Upper lobe of right lung (tissue), 1 donor: ENCODE measurements at regions not wholly inside any gene's neighbourhood (a gene's known extent, or its start where the extent isn't known, plus 50 kb on each side); places are given as distances from the start of the nearest gene placed in this dataset.

Experiments
- ATAC-seq: fragments of 200-7000 bp; cut with Tn5 transposase; one replicate; pipeline ENCODE4 v1.9.1; 2020; ENCODE audit warnings: mild to moderate bottlenecking, moderate library complexity
- DNase-seq: peaks from one replicate; pipeline ENCODE4 v3.0.0-alpha.2; 2020
- H3K27ac ChIP-seq: fragments of 200-600 bp; one replicate; pipeline ENCODE4 v1.8.0; 2022
- H3K27me3 ChIP-seq: fragments of 200-600 bp; one replicate; pipeline ENCODE4 v1.8.0; 2022; ENCODE audit warnings: mild to moderate bottlenecking
- H3K36me3 ChIP-seq: fragments of 200-600 bp; one replicate; pipeline ENCODE4 v1.8.0; 2022
- H3K4me1 ChIP-seq: fragments of 200-600 bp; one replicate; pipeline ENCODE4 v1.8.0; 2022
- H3K4me3 ChIP-seq: fragments of 200-600 bp; one replicate; pipeline ENCODE4 v1.8.0; 2022; ENCODE audit warnings: mild to moderate bottlenecking
- H3K9me3 ChIP-seq: fragments of 200-600 bp; one replicate; pipeline ENCODE4 v1.8.0; 2022
- CTCF ChIP-seq: fragments of 200-600 bp; IDR thresholded peaks from one replicate; pipeline ENCODE4 v1.8.0; 2022; ENCODE audit warnings: antibody characterized with exemption
- intact Hi-C: fragments of 100-400 bp; cut with DNase I; formaldehyde crosslinking; loops from one replicate; pipeline ENCODE4 v1.11.0; 2022
- donor health status: DM: no; HTN: yes; CAD: no; lungs with severe emphysema.

- intact Hi-C loops = no loop called here
- H3K9me3 ChIP-seq = no peaks in the 10 kb centered on the region
- H3K4me1 ChIP-seq = no peaks in the 10 kb centered on the region
- no peak for DNase-seq
- H3K4me3 ChIP-seq = no peak overlapping the region
- no peak for TF ChIP-seq CTCF
- H3K36me3 ChIP-seq = no peaks in the 10 kb centered on the region
- no peaks in the 10 kb centered on the region for H3K27me3 ChIP-seq
- H3K27ac ChIP-seq = no peak overlapping the region
- ATAC-seq = no peak
Observed at GRCh38 chr9:80520231-80520630, 948.5 kb downstream of the TLE4 start.

- no peak for TF ChIP-seq CTCF
- DNase-seq (no peak), ATAC-seq (no peak)
- Histone ChIP-seq H3K36me3 (no peaks in the 10 kb centered on the region), H3K9me3 (no peaks in the 10 kb centered on the region), H3K4me3 (no peak overlapping the region), H3K27me3 (no peaks in the 10 kb centered on the region), H3K27ac (no peak overlapping the region), H3K4me1 (no peaks in the 10 kb centered on the region)
- intact Hi-C loops = no loop called here
Observed at GRCh38 chr9:80518441-80518840, 946.7 kb downstream of the TLE4 start.

DNA sequence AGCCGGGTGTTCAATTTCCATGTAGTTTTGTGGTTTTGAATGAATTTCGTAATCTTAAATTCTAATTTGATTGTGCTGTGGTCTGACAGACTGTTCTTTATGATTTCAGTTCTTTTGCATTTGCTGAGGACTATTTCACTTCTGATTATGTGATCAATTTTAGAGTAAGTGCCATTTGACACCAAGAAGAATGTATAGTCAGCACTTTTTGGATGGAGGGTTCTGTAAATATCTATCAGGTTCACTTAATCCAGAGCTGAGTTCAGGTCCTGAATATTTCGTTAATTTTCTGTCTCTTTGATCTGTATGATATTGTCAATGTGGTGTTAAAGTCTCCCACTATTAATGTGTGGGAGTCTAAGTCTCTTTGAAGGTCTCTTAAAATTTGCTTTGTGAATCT, 944.9 kb downstream of the TLE4 start:
- DNase-seq (no peak), ATAC-seq (no peak)
- Histone ChIP-seq H3K27me3 (no peaks in the 10 kb centered on the region), H3K27ac (no peak overlapping the region), H3K4me1 (no peaks in the 10 kb centered on the region), H3K36me3 (no peaks in the 10 kb centered on the region), H3K4me3 (no peak overlapping the region), H3K9me3 (no peaks in the 10 kb centered on the region)
- intact Hi-C loops = no loop called here
- TF ChIP-seq CTCF = no peak

DNA sequence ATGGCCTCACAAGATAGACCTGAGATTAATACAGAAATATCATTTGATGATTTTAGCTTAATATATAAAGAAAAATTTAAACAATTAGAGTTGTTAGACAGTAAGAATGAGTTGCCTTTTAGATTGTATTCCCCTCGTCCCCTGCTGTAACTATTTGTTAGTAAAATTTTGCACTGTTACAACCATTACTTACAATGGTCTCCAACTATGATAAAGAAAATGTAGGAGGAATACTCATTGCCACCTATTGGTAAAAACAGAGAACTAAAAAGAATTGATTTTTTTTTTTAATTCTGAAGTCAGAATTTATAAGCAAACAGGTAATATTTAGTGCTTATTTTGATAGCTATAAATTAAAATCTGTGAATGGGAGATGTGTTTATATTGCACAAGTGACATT, 937.6 kb downstream of the TLE4 start:
- TF ChIP-seq CTCF = no peak
- Histone ChIP-seq H3K9me3 (no peaks in the 10 kb centered on the region), H3K27me3 (no peaks in the 10 kb centered on the region), H3K27ac (no peak overlapping the region), H3K4me3 (no peak overlapping the region), H3K4me1 (no peaks in the 10 kb centered on the region), H3K36me3 (no peaks in the 10 kb centered on the region)
- intact Hi-C loops = no loop called here
- ATAC-seq = no peak
- DNase-seq = no peak

- ATAC-seq = no peak
- no peaks in the 10 kb centered on the region for H3K27me3 ChIP-seq
- H3K27ac ChIP-seq = no peak overlapping the region
- peaks cover 4% of the 10 kb centered on the region for H3K4me1 ChIP-seq
- H3K9me3 ChIP-seq = no peaks in the 10 kb centered on the region
- no peak overlapping the region for H3K4me3 ChIP-seq
- DNase-seq = no peak
- intact Hi-C loops = no loop called here
- no peak for TF ChIP-seq CTCF
- H3K36me3 ChIP-seq = no peaks in the 10 kb centered on the region
Observed at GRCh38 chr9:80507611-80508010, 935.8 kb downstream of the TLE4 start.

GRCh38 chr9:80504601-80505230, 933.0 kb downstream of the TLE4 start:
- no peaks in the 10 kb centered on the region for H3K9me3 ChIP-seq
- DNase-seq (no peak), ATAC-seq (no peak)
- peaks cover 4% of the 10 kb centered on the region for H3K4me1 ChIP-seq
- no peak for TF ChIP-seq CTCF
- intact Hi-C loops = no loop called here
- no peak overlapping the region for H3K4me3 ChIP-seq
- no peaks in the 10 kb centered on the region for H3K27me3 ChIP-seq
- no peak overlapping the region for H3K27ac ChIP-seq
- H3K36me3 ChIP-seq = no peaks in the 10 kb centered on the region
